Activated T-cell treated with anti-CD3 and anti-CD28 coated beads, Interleukin-2, amount 50 U/mL, for 4 hours (primary cell): ENCODE measurements at regions not wholly inside any gene's neighbourhood (a gene's known extent, or its start where the extent isn't known, plus 50 kb on each side); places are given as distances from the start of the nearest gene placed in this dataset.
"Not testable (repeated sequence)": the region's sequence is repeated elsewhere in the genome, so short reads cannot be mapped to it uniquely, and the experiment has no call there.

Experiments used
- ATAC-seq, 2 donors: fragments of 200-7000 bp; cut with Tn5 transposase; one replicate each; pipeline ENCODE4 v1.10.0; 2021
- DNase-seq: peaks from one replicate; pipeline ENCODE4 v3.0.0-alpha.2; 2020
- H3K27me3 Mint-ChIP-seq: one replicate; pipeline ENCODE4 v1.8.0; 2021; ENCODE audit warnings: low read depth, mixed read lengths
- H3K36me3 Mint-ChIP-seq: one replicate; pipeline ENCODE4 v1.8.0; 2022; ENCODE audit warnings: mixed read lengths; ENCODE audit not compliant: insufficient read depth
- H3K4me1 Mint-ChIP-seq: one replicate; pipeline ENCODE4 v1.8.0; 2021; ENCODE audit warnings: low read depth, mixed read lengths
- H3K4me3 Mint-ChIP-seq: one replicate; pipeline ENCODE4 v1.8.0; 2021; ENCODE audit warnings: mild to moderate bottlenecking, moderate library complexity, mixed read lengths
- H3K9me3 Mint-ChIP-seq: one replicate; pipeline ENCODE4 v1.8.0; 2021; ENCODE audit warnings: mixed read lengths

DNA sequence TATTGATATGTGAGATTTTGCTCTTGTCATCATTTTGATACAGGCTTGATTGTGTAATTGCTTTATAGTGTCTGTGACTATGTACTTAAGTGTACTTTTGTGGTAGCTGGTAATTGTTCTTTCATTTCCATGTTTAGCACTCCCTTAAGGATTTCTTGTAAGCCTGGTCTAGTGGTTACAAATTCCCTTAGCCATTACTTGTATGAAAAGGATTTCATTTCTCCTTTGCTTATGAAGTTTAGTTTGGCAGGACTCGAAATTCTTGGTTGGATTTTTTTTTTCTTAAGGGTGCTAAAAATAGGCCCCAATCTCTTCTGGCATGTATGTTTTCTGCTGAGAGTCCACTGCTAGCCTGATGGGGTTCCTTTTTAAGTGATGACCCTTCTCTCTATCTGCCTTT is 346.8 kb downstream of the JRKL start:
- ATAC-seq (no peak), DNase-seq (no peak)
- H3K4me1 Mint-ChIP-seq, result no peaks in the 10 kb centered on the region
- H3K4me3 Mint-ChIP-seq, result no peak overlapping the region
- no peaks in the 10 kb centered on the region for H3K9me3 Mint-ChIP-seq
- H3K27me3 Mint-ChIP-seq, result no peaks in the 10 kb centered on the region
- H3K36me3 Mint-ChIP-seq, result no peaks in the 10 kb centered on the region

DNA sequence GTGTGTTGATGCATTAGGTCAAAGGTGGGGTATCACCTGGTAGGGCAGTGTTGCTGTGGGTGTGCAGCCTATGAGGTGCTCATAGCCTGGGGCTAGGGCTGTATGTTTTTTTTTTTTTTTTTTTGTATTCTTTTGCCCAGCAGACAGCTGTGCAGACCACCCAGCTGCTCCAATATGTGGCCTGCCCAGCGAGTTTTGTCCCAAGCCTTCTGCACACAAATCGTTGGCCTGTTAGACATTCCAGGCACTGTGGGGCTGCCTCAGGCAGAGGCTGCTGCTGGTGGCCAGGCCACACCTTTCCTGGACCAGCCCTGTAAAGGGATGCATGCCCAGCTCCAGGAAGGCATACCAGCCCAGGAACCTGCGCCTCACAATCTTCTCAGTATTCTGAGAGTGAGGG is 348.5 kb downstream of the JRKL start:
- DNase-seq, result no peak
- Mint-ChIP-seq H3K4me1 (no peaks in the 10 kb centered on the region), H3K36me3 (no peaks in the 10 kb centered on the region), H3K4me3 (no peak overlapping the region), H3K27me3 (peaks cover 2% of the 10 kb centered on the region), H3K9me3 (peaks cover 4% of the 10 kb centered on the region)
- no peak for ATAC-seq

DNA sequence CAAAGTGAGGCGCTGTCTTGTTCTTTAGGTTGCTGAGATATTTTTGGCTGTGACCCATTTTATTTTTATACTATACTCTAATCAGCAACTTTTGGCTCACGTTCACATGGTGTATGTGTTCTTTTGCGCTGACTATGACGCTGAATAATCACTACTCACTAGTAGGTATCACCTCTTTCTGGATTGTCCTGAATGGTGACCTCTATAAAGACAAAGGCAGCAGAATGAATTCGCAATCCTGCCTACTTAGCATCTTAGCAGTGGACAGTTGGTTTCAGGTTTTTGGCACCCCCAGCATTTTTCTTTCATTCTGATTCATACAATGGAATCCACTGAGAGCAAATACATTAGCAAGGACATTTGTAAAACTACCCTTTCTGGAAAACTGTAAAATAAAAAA is 351.3 kb downstream of the JRKL start:
- no peaks in the 10 kb centered on the region for H3K36me3 Mint-ChIP-seq
- no peaks in the 10 kb centered on the region for H3K4me1 Mint-ChIP-seq
- peaks cover 4% of the 10 kb centered on the region for H3K9me3 Mint-ChIP-seq
- peaks cover 2% of the 10 kb centered on the region for H3K27me3 Mint-ChIP-seq
- DNase-seq, result no peak
- ATAC-seq, result no peak
- no peak overlapping the region for H3K4me3 Mint-ChIP-seq

DNA sequence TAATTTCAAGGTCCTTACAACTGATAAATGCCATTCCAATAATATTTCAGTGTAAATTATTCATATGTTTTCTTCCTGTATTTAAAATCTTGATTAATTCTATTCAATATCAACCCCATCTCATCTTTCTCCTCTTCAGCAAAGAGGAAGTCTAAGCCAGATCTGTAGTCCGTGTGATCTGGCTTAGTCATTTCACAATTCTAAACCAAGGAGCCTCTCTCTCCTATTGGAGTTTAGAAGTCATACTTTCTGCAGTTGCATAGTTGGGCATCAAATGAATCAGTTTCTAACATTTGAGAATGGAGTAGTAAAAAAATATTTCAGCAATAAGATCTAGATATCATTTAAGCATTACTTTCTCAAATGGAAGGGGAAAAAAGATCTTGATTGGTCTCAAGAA is 354.9 kb downstream of the JRKL start:
- ATAC-seq, result no peak
- DNase-seq, result no peak
- Mint-ChIP-seq H3K4me3 (no peak overlapping the region), H3K9me3 (peaks cover 4% of the 10 kb centered on the region), H3K36me3 (no peaks in the 10 kb centered on the region), H3K27me3 (peaks cover 2% of the 10 kb centered on the region), H3K4me1 (no peaks in the 10 kb centered on the region)

DNA sequence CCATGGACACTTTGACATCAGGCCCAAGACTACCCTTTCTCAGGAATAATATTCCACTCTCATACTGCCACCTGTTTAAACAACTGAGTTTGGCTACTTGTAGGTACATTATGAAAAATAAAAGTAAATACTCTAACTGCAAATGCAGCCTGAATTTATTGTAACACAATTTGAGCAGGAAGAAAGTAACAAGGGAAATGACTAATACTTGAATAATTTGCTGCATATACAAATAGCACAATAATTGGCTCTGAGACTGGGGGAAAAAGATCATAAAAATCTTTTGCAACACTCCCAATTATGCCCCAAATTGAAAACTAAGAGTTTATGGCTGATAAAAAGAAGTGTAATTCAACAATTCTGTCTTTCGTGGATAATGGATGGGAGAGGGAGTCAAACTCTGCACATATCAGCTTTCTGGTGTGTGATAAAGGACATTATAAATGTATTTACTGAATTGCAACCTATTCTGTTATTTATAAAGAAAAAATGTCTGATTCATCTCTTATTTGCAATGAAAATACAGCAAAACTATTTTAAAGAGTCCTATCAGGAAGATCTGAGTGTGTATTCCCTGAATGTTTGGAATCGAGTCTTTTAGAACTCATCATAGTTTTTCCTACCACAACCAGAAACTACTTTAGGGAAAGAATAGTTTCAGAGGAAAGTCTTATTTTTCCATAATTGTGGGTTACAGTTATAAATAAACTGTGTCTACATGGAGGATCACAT is 359.0 kb downstream of the JRKL start:
- Mint-ChIP-seq H3K36me3 (no peaks in the 10 kb centered on the region), H3K4me3 (no peak overlapping the region), H3K4me1 (no peaks in the 10 kb centered on the region), H3K9me3 (peaks cover under 1% of the 10 kb centered on the region), H3K27me3 (no peaks in the 10 kb centered on the region)
- DNase-seq, result no peak
- no peak for ATAC-seq

DNA sequence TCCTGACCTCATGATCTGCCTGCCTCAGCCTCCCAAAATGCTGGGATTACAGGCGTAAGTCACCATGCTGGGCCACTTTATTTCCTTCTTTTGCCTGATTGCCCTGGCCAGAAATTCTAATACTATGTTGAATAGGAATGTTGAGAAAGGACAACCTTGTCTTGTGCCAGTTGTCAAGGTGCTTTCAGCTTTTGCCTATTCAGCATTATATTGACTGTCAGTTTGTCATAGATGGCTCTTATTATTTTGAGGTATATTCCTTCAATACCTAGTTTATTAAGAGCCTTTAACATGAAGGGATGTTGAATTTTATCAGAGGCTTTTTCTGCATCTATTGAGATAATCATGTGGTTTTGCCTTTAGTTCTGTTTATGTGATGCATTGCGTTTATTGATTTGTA is 362.0 kb downstream of the JRKL start:
- H3K4me3 Mint-ChIP-seq, DNase-seq, H3K36me3 Mint-ChIP-seq, H3K4me1 Mint-ChIP-seq, ATAC-seq, H3K27me3 Mint-ChIP-seq: not testable (repeated sequence)
- peaks cover 12% of the 10 kb centered on the region for H3K9me3 Mint-ChIP-seq

DNA sequence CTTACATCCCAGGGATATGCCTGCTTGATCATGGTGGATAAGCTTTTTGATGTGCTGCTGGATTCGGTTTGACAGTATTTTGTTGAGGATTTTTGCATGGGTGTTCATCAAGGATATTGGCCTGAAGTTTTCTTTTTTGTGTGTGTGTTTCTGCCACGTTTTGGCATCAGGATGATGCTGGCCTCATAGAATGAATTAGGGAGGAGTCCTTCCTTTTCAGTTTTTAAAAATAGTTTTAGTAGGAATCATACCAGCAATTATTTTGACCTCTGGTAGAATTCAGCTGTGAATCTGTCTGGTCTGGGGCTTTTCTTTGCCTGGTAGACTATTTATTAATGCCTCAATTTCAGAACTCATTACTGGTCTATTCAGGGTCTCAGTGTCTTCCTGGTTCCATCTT is 362.4 kb downstream of the JRKL start:
- no peaks in the 10 kb centered on the region for H3K27me3 Mint-ChIP-seq
- H3K36me3 Mint-ChIP-seq, result no peaks in the 10 kb centered on the region
- ATAC-seq (no peak), DNase-seq (no peak)
- H3K4me1 Mint-ChIP-seq, result no peaks in the 10 kb centered on the region
- H3K4me3 Mint-ChIP-seq, result no peak overlapping the region
- H3K9me3 Mint-ChIP-seq, result peaks cover 12% of the 10 kb centered on the region

DNA sequence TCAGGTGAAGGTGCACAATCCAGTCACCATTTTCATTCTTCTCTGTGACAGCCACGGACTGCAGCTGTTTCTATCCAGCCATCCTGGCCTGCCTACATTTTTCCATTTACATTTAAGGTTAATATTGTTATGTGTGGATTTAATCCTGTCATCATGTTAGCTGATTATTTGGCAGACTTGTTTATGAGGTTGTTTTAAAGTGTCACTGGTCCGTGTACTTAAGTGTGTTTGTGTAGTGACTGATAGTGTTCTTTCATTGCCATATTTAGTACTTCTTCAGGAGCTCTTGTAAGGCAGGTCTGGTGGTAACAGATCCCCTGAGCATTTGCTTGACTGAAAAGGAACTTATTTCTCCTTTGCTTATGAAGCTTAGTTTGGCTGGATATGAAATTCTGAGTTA is 364.2 kb downstream of the JRKL start:
- ATAC-seq, result no peak
- H3K4me1 Mint-ChIP-seq, result no peaks in the 10 kb centered on the region
- H3K9me3 Mint-ChIP-seq, result peaks cover 14% of the 10 kb centered on the region
- no peak for DNase-seq
- H3K4me3 Mint-ChIP-seq, result no peak overlapping the region
- no peaks in the 10 kb centered on the region for H3K36me3 Mint-ChIP-seq
- H3K27me3 Mint-ChIP-seq, result no peaks in the 10 kb centered on the region

DNA sequence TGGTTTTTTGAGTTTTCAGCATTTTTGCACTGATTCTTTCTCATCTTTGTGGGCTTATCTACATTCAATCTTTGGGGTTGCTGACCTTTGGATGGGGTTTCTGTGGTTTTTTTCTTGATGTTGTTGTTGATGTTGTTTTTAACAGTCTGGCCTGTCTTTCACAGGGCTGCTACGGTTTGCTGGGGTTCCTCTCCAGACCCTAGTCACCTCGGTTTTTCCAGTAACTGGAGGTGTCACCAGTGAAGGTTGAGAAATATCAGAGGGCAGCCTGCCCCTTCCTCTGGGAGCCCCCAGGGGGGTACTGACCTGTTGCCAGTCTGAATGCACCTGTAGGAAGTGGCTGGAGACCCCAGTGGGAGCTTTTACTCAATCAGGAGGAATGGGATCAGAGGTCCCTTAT is 365.4 kb downstream of the JRKL start:
- no peak overlapping the region for H3K4me3 Mint-ChIP-seq
- H3K36me3 Mint-ChIP-seq, result no peaks in the 10 kb centered on the region
- ATAC-seq (no peak), DNase-seq (no peak)
- peaks cover 17% of the 10 kb centered on the region for H3K9me3 Mint-ChIP-seq
- no peaks in the 10 kb centered on the region for H3K27me3 Mint-ChIP-seq
- H3K4me1 Mint-ChIP-seq, result no peaks in the 10 kb centered on the region

DNA sequence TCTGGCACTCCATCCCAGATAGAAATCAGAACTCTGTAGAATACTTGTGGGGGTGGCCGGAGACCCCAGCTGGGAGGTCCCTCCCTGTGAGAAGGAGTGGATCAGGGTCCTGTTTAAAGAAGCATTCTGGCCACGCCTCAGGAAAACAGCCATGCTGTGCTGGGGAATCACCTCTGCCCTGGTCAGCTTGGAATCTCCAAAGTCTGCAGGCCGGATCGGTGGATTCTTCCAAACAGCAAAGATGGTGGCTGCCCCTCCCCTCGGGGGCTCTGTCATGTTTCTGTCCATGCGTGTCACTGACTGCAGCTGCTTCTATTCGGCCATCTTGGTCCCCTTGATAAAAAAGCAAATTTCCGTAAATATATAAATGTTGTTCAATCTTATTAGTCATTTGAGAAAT is 365.9 kb downstream of the JRKL start:
- no peaks in the 10 kb centered on the region for H3K4me1 Mint-ChIP-seq
- H3K9me3 Mint-ChIP-seq, result peaks cover 17% of the 10 kb centered on the region
- DNase-seq (no peak), ATAC-seq (no peak)
- no peak overlapping the region for H3K4me3 Mint-ChIP-seq
- H3K36me3 Mint-ChIP-seq, result no peaks in the 10 kb centered on the region
- H3K27me3 Mint-ChIP-seq, result no peaks in the 10 kb centered on the region

DNA sequence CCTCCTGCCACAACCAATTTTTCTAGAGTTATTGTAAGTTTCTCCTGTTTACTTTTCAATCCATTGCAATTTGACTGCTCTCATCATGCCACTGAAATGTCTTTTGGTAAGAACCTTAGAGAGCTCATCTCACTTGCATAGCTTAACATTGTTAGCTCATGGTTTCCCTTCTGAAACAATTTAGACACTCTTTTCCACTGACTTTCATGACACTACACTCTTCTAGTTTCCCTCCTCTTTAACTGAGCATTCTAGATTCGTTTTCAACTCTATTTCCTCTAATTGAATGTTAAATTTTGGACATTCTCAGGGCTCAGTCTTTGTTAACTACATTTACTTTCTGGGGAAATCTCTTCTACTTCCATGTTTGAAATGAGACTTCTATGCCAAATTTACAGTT is 369.1 kb downstream of the JRKL start:
- no peak for ATAC-seq
- H3K4me1 Mint-ChIP-seq, result no peaks in the 10 kb centered on the region
- no peak for DNase-seq
- peaks cover 15% of the 10 kb centered on the region for H3K9me3 Mint-ChIP-seq
- H3K4me3 Mint-ChIP-seq, result no peak overlapping the region
- no peaks in the 10 kb centered on the region for H3K36me3 Mint-ChIP-seq
- H3K27me3 Mint-ChIP-seq, result no peaks in the 10 kb centered on the region

DNA sequence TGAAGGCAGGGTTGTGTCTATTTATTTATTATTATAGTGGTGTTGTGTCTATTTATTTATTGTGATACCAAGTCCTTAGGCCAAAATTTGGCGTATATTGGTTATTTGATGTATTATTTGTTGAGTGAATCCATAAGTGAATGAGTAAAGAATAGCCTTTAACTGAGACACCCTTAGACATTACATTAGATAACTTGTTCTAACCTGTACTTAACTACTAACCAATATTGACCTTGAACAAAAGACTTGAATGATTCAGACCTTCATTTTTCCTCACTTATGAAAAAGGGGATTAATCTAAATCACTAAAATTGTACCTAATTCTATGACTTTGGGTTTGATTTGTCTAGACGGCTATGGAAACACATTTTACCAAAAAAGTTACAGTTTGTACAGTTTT is 370.5 kb downstream of the JRKL start:
- DNase-seq (no peak), ATAC-seq (no peak)
- Mint-ChIP-seq H3K9me3 (peaks cover 5% of the 10 kb centered on the region), H3K36me3 (no peaks in the 10 kb centered on the region), H3K4me1 (no peaks in the 10 kb centered on the region), H3K4me3 (no peak overlapping the region), H3K27me3 (no peaks in the 10 kb centered on the region)

DNA sequence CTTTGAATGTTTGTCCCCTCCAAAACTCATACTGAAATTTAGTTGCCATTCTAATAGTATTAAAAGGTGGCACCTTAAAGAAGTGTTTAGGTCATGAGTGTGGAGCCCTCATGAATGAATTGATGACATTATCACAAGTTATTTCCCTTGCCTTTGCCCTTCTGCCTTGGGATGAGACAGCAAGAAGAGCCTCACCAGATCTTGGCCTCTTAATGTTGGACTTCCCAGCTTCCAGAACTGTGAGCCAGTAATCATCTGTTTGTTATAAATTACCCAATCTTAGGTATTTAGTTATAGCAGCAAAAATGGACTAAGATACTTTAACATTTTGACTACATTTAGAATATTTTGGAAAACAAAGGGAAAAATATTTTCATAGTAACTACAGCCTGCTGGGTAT is 371.0 kb downstream of the JRKL start:
- Mint-ChIP-seq H3K9me3 (peaks cover 5% of the 10 kb centered on the region), H3K4me1 (no peaks in the 10 kb centered on the region), H3K27me3 (no peaks in the 10 kb centered on the region), H3K36me3 (no peaks in the 10 kb centered on the region), H3K4me3 (no peak overlapping the region)
- ATAC-seq, result no peak
- no peak for DNase-seq

DNA sequence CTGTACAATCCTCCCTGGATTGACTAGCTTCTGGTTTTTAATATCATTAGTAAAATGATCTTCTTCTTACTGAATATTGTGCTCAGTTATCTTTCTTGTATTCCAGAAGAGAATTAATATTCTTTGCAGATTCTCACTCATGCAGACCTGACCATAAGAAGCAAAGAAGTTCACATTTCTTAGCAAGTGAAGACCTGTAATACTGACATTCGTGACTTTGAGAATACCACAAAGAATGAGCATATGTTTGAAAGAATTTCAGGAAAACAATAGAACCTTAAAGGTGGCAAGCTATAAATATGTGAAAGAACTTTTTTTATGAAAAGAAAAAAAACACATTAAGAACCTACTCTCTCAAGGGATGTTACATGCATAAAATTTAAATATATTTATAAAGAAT is 371.6 kb downstream of the JRKL start:
- H3K4me1 Mint-ChIP-seq, result no peaks in the 10 kb centered on the region
- H3K36me3 Mint-ChIP-seq, result no peaks in the 10 kb centered on the region
- no peak for DNase-seq
- no peak for ATAC-seq
- no peaks in the 10 kb centered on the region for H3K27me3 Mint-ChIP-seq
- H3K4me3 Mint-ChIP-seq, result no peak overlapping the region
- peaks cover 7% of the 10 kb centered on the region for H3K9me3 Mint-ChIP-seq

DNA sequence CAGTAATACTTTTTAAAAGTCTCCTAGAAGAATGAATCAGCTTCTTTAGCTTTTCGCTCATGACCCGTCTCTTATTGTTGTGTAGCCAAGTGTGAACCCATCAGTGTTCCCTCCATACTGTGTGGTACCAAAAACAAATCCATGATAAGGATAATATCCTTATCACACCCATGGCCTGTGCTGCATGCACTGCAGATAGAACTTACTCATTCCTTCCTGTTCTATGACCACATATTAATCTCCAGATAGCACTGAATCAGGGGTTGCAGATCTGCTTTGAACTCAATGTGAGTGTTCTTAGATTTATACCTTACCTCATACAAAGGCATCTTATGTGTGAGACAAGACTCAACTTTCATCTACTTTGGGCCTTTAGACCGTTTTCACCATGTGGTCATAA is 373.4 kb downstream of the JRKL start:
- Mint-ChIP-seq H3K27me3 (no peaks in the 10 kb centered on the region), H3K4me1 (no peaks in the 10 kb centered on the region), H3K36me3 (no peaks in the 10 kb centered on the region), H3K9me3 (peaks cover 13% of the 10 kb centered on the region), H3K4me3 (no peak overlapping the region)
- DNase-seq, result no peak
- no peak for ATAC-seq

DNA sequence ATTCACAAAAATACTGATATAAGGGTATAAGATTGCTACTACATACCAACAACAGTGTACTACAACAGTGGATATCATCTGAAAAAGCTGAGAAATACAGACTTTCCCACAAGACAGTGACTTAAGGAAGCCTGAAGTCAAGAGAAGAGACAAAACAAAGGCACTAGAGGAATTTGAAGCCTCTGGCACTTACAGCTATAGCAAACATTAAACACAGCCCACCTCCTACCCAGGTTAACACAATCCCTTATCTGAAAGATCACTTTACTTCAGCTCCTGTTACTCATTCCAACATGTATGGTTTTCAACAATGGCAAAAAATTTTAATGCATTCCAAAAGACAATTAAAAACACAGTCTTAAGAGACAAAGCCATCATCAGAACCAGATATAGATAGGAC is 388.5 kb downstream of the JRKL start:
- Mint-ChIP-seq H3K27me3 (no peaks in the 10 kb centered on the region), H3K4me3 (no peak overlapping the region), H3K36me3 (no peaks in the 10 kb centered on the region), H3K9me3 (peaks cover 7% of the 10 kb centered on the region), H3K4me1 (no peaks in the 10 kb centered on the region)
- DNase-seq (no peak), ATAC-seq (no peak)
